ENCODE measurements at regions not wholly inside any gene's neighbourhood (a gene's known extent, or its start where the extent isn't known, plus 50 kb on each side); places are given as distances from the start of the nearest gene placed in this dataset.
"Not testable (repeated sequence)": the region's sequence is repeated elsewhere in the genome, so short reads cannot be mapped to it uniquely, and the experiment has no call there.

DNA sequence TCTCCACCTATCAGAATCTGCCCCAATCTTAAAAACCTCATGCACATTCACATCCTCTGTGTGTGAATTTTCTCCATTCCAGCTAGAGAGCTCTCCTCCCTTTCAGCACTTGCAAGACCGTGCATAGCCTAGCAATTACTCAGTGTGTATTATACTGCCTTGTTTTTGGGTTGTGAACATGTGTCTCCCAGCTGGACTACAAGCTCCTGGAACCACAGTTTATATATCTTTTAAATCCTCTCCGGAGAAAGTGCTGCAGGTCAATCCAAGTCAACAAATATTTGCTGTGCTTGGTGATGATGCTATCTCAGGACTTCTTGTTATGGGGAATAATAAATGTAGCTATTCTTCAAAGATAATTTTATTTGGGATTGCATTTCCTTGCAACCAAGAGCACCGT is 58.2 kb upstream of the MEX3C start:
- Mint-ChIP-seq H3K4me3 (ENCODE audit: unreplicated experiment) (no peak overlapping the region), H3K27ac (ENCODE audit: unreplicated experiment) (no peak overlapping the region)

DNA sequence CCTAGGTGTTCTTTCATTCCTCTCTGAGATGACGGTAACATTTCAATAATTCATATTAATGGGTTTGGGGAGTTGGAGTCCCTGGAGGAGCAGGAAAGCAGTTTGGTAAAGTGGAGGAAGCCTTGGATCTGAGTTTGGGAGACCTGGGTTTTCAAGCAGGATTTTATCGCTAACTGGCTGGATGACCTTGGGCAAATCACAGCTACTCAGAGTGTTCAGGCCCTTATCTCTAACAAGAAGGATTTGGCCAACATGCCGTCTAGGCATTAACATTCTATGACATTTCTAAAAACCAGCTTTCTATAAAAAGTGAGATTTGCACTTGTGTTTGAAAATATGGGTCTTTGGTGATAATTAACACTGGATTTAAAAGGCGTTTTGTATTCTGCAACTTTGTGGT is 59.7 kb upstream of the MEX3C start:
- Mint-ChIP-seq H3K27me3 (ENCODE audit: low read depth) (peaks cover 3% of the 10 kb centered on the region), H3K4me3 (ENCODE audit: unreplicated experiment) (no peak overlapping the region), H3K9me3 (ENCODE audit: low read depth) (no peaks in the 10 kb centered on the region), H3K27ac (ENCODE audit: unreplicated experiment) (no peak overlapping the region), H3K36me3 (ENCODE audit: low read depth) (no peaks in the 10 kb centered on the region), H3K4me1 (ENCODE audit: low read depth) (no peaks in the 10 kb centered on the region)
- no peak for DNase-seq (ENCODE audit: low spot score)
- TF ChIP-seq, protein P1, sequence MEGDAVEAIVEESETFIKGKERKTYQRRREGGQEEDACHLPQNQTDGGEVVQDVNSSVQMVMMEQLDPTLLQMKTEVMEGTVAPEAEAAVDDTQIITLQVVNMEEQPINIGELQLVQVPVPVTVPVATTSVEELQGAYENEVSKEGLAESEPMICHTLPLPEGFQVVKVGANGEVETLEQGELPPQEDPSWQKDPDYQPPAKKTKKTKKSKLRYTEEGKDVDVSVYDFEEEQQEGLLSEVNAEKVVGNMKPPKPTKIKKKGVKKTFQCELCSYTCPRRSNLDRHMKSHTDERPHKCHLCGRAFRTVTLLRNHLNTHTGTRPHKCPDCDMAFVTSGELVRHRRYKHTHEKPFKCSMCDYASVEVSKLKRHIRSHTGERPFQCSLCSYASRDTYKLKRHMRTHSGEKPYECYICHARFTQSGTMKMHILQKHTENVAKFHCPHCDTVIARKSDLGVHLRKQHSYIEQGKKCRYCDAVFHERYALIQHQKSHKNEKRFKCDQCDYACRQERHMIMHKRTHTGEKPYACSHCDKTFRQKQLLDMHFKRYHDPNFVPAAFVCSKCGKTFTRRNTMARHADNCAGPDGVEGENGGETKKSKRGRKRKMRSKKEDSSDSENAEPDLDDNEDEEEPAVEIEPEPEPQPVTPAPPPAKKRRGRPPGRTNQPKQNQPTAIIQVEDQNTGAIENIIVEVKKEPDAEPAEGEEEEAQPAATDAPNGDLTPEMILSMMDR (IDR thresholded peaks at IDR 0.05): no peak

More for the DNA sequence above, 58.2 kb upstream of the MEX3C start:
- Mint-ChIP-seq H3K36me3 (ENCODE audit: low read depth) (no peaks in the 10 kb centered on the region), H3K4me1 (ENCODE audit: low read depth) (no peaks in the 10 kb centered on the region), H3K9me3 (ENCODE audit: low read depth) (no peaks in the 10 kb centered on the region), H3K27me3 (ENCODE audit: low read depth) (peaks cover 3% of the 10 kb centered on the region)
- TF ChIP-seq, protein P1 (IDR thresholded peaks at IDR 0.05): no peak
- no peak for DNase-seq (ENCODE audit: low spot score)

DNA sequence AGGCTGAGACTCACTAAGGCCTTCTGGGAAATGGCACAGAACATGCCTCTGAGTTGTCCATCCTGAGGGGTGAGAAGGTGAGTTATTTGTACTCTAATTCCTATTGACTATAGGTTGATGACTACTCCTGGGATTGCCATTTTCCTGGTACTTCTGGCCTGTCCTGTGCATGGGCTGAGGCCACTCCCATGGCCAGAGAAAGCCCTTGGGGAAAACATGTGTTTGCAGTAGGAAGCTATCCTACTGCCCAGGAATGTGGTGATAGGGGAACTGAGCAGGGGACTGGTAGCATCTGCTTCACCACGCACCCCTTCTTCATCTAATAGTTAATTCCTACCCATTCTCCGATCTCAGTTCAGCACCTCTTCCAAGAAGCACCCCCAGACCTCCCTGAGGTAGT is 62.6 kb upstream of the MEX3C start:
- Mint-ChIP-seq H3K4me1 (ENCODE audit: low read depth) (no peaks in the 10 kb centered on the region), H3K4me3 (ENCODE audit: unreplicated experiment) (no peak overlapping the region), H3K27ac (ENCODE audit: unreplicated experiment) (no peak overlapping the region), H3K27me3 (ENCODE audit: low read depth) (peaks cover 7% of the 10 kb centered on the region), H3K36me3 (ENCODE audit: low read depth) (peaks cover 2% of the 10 kb centered on the region), H3K9me3 (ENCODE audit: low read depth) (peaks cover 2% of the 10 kb centered on the region)
- TF ChIP-seq, protein P1 (IDR thresholded peaks at IDR 0.05): no peak
- DNase-seq (ENCODE audit: low spot score): no peak

DNA sequence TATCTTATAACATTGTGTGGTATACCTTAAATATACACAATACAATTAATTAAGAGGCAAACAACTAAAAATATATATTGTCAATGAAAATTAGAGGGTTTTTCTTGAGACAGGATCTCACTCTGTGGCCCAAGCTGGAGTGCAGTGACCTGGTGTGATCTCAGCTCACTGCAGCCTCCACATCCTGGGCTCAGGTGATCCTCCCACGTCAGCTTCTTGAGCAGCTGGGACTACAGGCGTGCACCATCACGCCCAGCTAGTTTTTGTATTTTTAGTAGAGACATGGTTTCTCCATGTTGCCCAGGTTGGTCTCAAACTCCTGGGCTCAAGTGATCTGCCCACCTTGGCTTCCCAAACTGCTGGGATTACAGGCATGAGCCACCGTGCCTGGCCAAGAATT is 68.6 kb upstream of the MEX3C start:
- not testable (repeated sequence) for DNase-seq (ENCODE audit: low spot score); H3K4me3 Mint-ChIP-seq (ENCODE audit: unreplicated experiment); H3K27ac Mint-ChIP-seq (ENCODE audit: unreplicated experiment); H3K27me3 Mint-ChIP-seq (ENCODE audit: low read depth); H3K4me1 Mint-ChIP-seq (ENCODE audit: low read depth); H3K9me3 Mint-ChIP-seq (ENCODE audit: low read depth); H3K36me3 Mint-ChIP-seq (ENCODE audit: low read depth)

DNA sequence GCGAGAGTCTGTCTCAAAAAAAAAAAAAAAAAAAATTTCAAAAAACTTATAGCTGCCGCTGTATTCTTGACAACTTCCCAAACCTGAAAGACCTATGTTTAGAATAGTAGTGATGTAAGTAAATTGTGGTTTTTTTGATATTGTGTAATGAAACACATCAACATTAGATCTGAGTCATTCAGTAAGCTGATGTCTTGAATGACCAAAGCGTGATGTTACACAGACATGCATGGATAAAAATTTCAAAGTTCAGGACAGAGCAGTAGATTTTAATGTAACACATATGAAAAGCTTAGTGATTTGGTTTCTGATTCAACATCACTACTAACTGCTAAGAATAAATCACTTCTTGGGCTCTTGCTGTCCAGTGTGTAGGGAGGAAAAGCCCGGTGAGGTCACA is 69.3 kb upstream of the MEX3C start:
- H3K4me3 Mint-ChIP-seq (ENCODE audit: unreplicated experiment): no peak overlapping the region
- peaks cover 7% of the 10 kb centered on the region for H3K27me3 Mint-ChIP-seq (ENCODE audit: low read depth)
- peaks cover 2% of the 10 kb centered on the region for H3K36me3 Mint-ChIP-seq (ENCODE audit: low read depth)
- H3K9me3 Mint-ChIP-seq (ENCODE audit: low read depth): peaks cover 8% of the 10 kb centered on the region
- TF ChIP-seq, protein P1 (IDR thresholded peaks at IDR 0.05): no peak
- H3K27ac Mint-ChIP-seq (ENCODE audit: unreplicated experiment): no peak overlapping the region
- H3K4me1 Mint-ChIP-seq (ENCODE audit: low read depth): no peaks in the 10 kb centered on the region
- no peak for DNase-seq (ENCODE audit: low spot score)

DNA sequence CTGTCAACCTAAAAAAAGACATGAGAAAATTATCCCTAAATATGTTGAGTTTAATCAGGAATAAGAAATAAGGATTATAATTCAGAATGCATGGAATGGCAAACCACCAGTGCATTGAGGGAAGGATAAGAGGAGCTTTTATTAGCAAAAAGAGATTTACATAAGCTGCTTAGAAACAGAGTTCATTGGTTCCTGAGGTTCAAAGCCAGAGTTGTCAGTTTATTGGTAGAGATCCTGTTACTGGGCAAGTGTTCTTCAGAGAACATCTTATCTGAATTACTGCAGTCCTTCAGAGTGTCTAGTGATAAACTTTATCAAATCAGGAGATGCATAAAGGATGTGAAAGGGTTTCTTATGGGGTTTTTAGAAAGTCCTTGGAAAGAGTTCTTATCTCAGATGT is 76.0 kb upstream of the MEX3C start:
- no peaks in the 10 kb centered on the region for H3K27me3 Mint-ChIP-seq (ENCODE audit: low read depth)
- DNase-seq (ENCODE audit: low spot score): no peak
- no peak overlapping the region for H3K27ac Mint-ChIP-seq (ENCODE audit: unreplicated experiment)
- H3K9me3 Mint-ChIP-seq (ENCODE audit: low read depth): peaks cover 8% of the 10 kb centered on the region
- TF ChIP-seq, protein P1 (IDR thresholded peaks at IDR 0.05): no peak
- H3K36me3 Mint-ChIP-seq (ENCODE audit: low read depth): no peaks in the 10 kb centered on the region
- no peak overlapping the region for H3K4me3 Mint-ChIP-seq (ENCODE audit: unreplicated experiment)
- peaks cover 14% of the 10 kb centered on the region for H3K4me1 Mint-ChIP-seq (ENCODE audit: low read depth)
